ENCODE measurements at regions not wholly inside any gene's neighbourhood (a gene's known extent, or its start where the extent isn't known, plus 50 kb on each side); places are given as distances from the start of the nearest gene placed in this dataset.

- Histone ChIP-seq H3K4me3 (ENCODE audit: low read length) (no peak overlapping the region), H3K9ac (ENCODE audit: low read length) (no peak overlapping the region), H3K79me2 (replicated peaks; ENCODE audit: insufficient read depth, low read length) (no peaks in the 10 kb centered on the region), H4K20me1 (ENCODE audit: insufficient read depth) (no peaks in the 10 kb centered on the region), H3K9me2 (ENCODE audit: insufficient read depth, low read length) (no peaks in the 10 kb centered on the region), H3K36me3 (ENCODE audit: insufficient read depth, low read length) (no peaks in the 10 kb centered on the region), H3F3A (ENCODE audit: insufficient read depth, low read length, poor library complexity, severe bottlenecking) (no peaks in the 10 kb centered on the region), H3K27me3 (ENCODE audit: insufficient read depth, low read depth, low read length) (peaks cover 21% of the 10 kb centered on the region), H2AFZ (ENCODE audit: low read depth, low read length) (no peak overlapping the region), H3K9me3 (ENCODE audit: low read length) (no peaks in the 10 kb centered on the region), H3K4me2 (ENCODE audit: low read length) (no peak overlapping the region), H3K27ac (ENCODE audit: low read length) (peak overlapping the region; percentile 37)
- TF ChIP-seq SMC3 (conservative IDR thresholded peaks at IDR 0.05; ENCODE audit: poor library complexity) (no peak), POLR2AphosphoS5 (IDR thresholded peaks at IDR 0.05) (peak; percentile 55), TAF1 (IDR thresholded peaks at IDR 0.05; ENCODE audit: low read depth) (no peak), CTCF (IDR thresholded peaks at IDR 0.05; ENCODE audit: poor library complexity, severe bottlenecking) (no peak), EP300 (conservative IDR thresholded peaks at IDR 0.05; ENCODE audit: poor library complexity, severe bottlenecking) (peak; percentile 32), EZH2 (IDR thresholded peaks at IDR 0.05; ENCODE audit: borderline replicate concordance, insufficient read depth, low read length, poor library complexity, severe bottlenecking) (no peak), MXI1 (conservative IDR thresholded peaks at IDR 0.05; ENCODE audit: poor library complexity, severe bottlenecking) (no peak), REST (IDR thresholded peaks at IDR 0.05; ENCODE audit: borderline replicate concordance) (peak; percentile 62), RAD21 (conservative IDR thresholded peaks at IDR 0.05) (no peak)
Measured at GRCh38 chr16:54542805-54543505, 256.4 kb upstream of the IRX3 start.

DNA sequence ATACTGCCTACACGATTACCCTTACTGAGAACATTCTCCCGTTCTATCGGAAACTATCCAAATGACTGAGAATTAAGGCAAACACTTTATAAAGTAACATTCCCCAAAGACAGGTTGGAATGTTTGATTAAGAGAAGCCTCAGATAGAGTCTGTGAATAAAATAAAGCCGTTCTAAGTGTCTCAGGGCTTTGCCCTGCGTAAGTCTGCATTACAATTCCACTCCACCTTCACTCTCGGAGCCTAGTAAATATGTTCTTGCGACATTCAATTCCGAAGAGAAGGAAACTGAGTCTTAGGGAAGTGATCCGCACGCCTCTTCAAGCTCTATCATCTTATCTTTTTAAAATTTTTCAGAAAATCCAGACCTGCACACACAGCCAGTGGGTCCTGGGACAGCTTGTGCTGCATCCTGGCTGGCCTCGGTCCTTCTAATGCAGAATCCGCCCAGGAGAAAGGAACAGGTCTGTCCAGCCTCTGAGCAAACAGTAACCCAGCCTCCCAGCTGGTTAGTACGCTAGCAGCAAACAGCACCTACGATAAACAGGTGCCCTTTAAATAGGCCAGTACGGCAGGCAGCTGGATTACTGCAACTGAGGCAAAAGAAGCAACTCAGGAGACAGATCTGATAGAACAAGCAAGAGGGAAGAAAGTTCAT lies 254.1 kb upstream of the IRX3 start:
- Histone ChIP-seq H3K4me3 (ENCODE audit: low read length) (no peak overlapping the region), H3K9ac (ENCODE audit: low read length) (no peak overlapping the region), H3F3A (ENCODE audit: insufficient read depth, low read length, poor library complexity, severe bottlenecking) (no peaks in the 10 kb centered on the region), H3K36me3 (ENCODE audit: insufficient read depth, low read length) (no peaks in the 10 kb centered on the region), H3K9me3 (ENCODE audit: low read length) (no peaks in the 10 kb centered on the region), H2AFZ (ENCODE audit: low read depth, low read length) (no peak overlapping the region), H3K27ac (ENCODE audit: low read length) (no peak overlapping the region), H4K20me1 (ENCODE audit: insufficient read depth) (no peaks in the 10 kb centered on the region), H3K4me2 (ENCODE audit: low read length) (no peak overlapping the region), H3K27me3 (ENCODE audit: insufficient read depth, low read depth, low read length) (peaks cover 21% of the 10 kb centered on the region), H3K9me2 (ENCODE audit: insufficient read depth, low read length) (no peaks in the 10 kb centered on the region), H3K79me2 (replicated peaks; ENCODE audit: insufficient read depth, low read length) (no peaks in the 10 kb centered on the region)
- TF ChIP-seq EP300 (conservative IDR thresholded peaks at IDR 0.05; ENCODE audit: poor library complexity, severe bottlenecking) (no peak), POLR2AphosphoS5 (IDR thresholded peaks at IDR 0.05) (no peak), RAD21 (conservative IDR thresholded peaks at IDR 0.05) (no peak), SMC3 (conservative IDR thresholded peaks at IDR 0.05; ENCODE audit: poor library complexity) (no peak), TAF1 (IDR thresholded peaks at IDR 0.05; ENCODE audit: low read depth) (no peak), EZH2 (IDR thresholded peaks at IDR 0.05; ENCODE audit: borderline replicate concordance, insufficient read depth, low read length, poor library complexity, severe bottlenecking) (no peak), CTCF (IDR thresholded peaks at IDR 0.05; ENCODE audit: poor library complexity, severe bottlenecking) (no peak), REST (IDR thresholded peaks at IDR 0.05; ENCODE audit: borderline replicate concordance) (no peak), MXI1 (conservative IDR thresholded peaks at IDR 0.05; ENCODE audit: poor library complexity, severe bottlenecking) (no peak)
